HG03039 (cell line): ENCODE measurements at regions not wholly inside any gene's neighbourhood (a gene's known extent, or its start where the extent isn't known, plus 50 kb on each side); places are given as distances from the start of the nearest gene placed in this dataset.
"Not testable (repeated sequence)": the region's sequence is repeated elsewhere in the genome, so short reads cannot be mapped to it uniquely, and the experiment has no call there.

Experiments used
- ATAC-seq: cut with Tn5 transposase; IDR thresholded peaks from one replicate; pipeline ENCODE4 v1.9.1; 2021; ENCODE audit warnings: mild to moderate bottlenecking, moderate library complexity; ENCODE audit not compliant: unreplicated experiment

DNA sequence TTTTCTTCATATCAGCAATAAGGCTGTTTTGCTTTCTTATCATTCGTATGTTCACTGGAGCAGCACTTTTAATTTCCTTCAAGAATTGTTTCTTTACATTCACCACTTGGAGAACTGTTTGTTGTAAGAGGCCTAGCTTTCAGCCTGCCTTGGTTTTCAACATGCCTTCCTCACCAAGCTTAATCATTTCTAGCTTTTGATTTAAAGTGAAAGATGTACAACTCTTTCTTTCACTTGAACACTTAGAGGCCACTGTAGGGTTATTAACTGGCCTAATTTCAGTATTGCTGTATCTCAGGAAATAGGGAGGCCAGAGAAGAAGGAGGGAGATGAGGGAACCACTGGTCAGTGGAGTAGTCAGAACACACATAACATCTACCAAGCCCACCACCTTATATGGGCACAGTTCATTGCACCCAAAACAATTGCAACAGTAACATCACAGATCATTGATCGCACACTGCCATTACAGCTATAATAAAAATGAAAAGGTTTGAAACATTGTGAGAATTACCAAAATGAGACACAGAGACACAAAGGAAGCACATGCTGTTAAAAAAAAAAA lies 181.4 kb upstream of the TUBA3C start:
- peak; percentile 91 for ATAC-seq

DNA sequence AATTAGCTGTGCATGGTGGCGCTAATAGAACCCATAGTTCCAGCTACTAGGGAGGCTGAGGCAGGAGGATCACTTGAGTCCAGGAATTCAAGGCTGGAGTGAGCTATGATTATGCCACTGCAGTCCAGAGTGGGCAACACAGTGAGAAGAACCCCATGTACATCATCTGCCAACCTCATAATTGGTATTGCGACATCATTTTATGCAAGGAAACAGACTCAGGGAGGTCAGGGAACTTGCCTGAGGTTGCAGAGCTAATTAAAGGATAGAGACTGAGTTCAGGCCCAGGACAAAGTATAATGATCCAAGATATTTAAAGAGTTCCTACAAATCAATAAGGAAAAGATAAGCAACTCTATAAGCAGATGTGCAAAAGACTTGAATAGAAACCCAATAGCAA lies 178.1 kb upstream of the TUBA3C start:
- not testable (repeated sequence) for ATAC-seq

- no peak for ATAC-seq
Observed at GRCh38 chr13:19345916-19346422, 164.3 kb upstream of the TUBA3C start.

DNA sequence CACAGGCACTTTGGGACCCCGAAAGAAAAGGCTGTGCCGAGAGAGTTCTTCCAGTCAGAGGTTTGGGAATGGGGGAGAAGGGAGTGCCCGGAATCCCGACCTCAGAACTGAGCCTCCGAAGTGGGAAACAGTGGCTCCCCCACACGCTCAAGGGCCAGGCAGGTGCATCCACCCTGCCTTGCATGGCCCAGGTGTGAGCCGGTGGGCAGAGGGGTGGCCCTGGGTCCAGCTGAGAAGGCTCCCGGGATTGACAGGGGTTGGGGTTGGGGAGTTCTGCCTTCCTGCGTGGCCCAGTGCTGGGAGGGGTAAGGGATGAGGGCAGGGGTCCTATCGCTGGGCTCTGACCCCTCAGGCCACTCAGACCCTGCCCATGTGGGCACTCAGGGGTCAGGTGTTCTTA lies 163.5 kb upstream of the TUBA3C start:
- ATAC-seq, result peak; percentile 26

DNA sequence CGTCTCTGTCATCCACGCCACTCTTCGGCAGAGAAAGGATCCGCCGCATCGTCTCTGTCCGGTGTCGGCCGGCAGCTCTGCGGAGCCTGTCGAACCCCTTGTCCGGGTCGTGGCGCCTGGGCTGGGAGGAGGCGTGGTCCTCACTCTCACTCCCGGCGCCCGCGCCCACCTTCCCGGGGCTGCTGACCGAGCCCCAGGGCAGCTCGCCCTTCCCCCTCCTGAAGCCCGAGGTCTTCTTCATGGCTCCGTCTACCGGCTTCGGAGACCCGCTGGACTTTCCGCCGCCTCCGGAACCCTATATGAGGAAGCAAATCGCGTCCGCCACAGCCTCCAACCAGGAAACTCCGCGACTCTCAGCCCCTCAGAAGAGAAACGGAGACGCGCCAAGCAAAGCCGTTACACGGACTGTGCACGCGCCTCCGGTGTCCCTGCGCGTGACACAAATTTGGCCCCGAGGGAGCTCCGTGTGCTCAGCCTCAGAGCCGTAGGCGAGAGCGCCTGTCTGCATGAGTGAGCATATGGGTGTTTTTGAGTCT lies 163.0 kb upstream of the TUBA3C start:
- peak; percentile 81 for ATAC-seq

GRCh38 chr13:19332378-19332777 lies 150.8 kb upstream of the TUBA3C start:
- ATAC-seq, result no peak

DNA sequence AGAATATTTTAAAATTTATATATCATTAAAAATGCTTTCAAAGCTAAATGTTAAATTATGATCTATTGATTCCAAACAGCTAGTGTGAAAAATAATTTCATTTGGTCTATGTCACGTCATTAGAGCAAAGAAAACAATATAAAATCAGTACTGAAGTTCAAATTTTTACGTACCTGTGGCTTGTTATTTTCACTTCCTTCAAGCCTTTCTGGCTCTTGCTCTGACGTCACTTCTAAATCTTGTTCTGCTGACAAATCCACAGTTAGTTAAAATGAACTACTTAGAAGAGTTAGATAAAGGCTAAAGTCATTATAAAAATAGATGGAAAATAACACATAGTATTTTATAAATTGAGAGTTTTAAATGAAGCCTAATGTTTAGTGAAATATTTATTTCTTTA lies 147.7 kb upstream of the TUBA3C start:
- no peak for ATAC-seq

- ATAC-seq, result no peak
Observed at GRCh38 chr13:19324325-19324724, 142.7 kb upstream of the TUBA3C start.

DNA sequence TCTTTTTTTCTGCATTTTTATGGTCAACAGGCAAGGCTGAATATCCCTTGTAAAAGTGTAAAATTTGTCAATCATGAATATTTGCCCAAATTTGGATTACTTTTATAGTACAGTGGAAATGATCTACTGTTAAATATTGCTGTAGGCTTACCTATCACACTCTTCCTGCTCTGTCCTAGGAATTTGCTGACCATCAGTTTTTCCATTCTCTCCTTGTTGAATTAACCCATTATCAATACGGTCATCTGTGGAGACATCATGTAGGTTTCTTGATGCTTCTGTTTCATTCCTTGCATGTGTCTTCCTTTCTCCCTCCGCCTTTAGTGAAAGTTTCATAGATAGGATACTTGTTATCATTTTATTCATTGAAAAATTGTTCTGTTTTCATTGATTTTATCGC lies 139.6 kb upstream of the TUBA3C start:
- no peak for ATAC-seq

- no peak for ATAC-seq
Observed at GRCh38 chr13:19305434-19305833, 123.8 kb upstream of the TUBA3C start.

DNA sequence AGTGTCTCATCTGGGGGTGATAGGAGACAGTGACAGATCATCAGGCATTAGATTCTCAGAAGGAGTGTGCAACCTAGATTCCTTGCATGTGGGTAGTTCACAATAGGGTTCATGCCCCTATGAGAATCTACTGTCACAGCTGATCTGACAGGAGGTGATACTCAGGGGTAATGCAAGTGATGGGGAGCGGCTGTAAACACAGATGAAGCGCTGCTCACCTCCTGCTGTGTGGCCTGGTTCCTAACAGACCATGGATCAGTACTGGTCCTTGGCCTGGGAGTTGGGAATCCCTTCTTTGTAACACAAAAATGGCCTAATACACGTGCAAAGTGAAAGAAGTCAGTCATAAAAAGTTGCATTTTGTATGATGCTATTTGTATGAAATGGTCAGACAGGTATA lies 107.6 kb upstream of the TUBA3C start:
- ATAC-seq, result no peak

- ATAC-seq, result no peak
Observed at GRCh38 chr13:19283836-19284235, 102.2 kb upstream of the TUBA3C start.

DNA sequence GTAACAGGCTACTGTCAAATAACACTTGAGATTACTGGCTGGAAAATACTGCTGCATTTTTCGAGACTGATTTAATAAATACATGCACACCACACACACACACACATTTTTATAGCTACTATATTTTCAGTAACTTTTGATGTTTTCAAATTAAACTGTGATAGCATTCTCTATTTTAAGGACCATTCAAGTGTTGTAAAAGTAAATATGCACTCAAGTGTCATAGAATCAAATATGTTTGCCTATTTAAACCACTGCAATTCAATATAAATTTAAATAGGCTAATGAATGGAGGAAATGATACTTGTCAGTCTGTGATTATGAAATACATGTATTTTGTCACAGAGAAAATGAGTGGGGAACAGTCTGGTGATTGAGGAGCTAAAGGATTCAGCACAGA lies 86.7 kb upstream of the TUBA3C start:
- ATAC-seq, result no peak

- no peak for ATAC-seq
Observed at GRCh38 chr13:19267746-19268145, 86.1 kb upstream of the TUBA3C start.

GRCh38 chr13:19266979-19267378 lies 85.4 kb upstream of the TUBA3C start:
- no peak for ATAC-seq

DNA sequence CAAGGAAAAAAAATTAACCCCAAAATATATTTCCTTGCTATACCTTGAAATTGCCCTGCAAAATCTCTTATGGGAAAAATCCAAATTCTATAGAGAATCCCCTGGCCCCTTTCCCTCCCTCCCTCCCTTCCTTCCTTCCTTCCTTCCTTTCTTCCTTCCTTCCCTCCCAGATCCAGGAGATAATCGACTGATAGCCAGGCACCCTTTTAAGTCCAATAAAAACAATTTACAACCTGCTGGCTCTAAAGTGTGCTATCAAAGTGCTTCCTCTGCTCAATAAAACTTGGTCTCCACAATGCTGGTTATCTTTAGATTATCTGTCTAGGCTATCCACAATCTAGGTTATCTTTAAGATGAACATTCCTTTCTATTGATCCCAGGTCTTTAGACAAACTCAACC lies 83.1 kb upstream of the TUBA3C start:
- no peak for ATAC-seq

GRCh38 chr13:19252381-19252780 lies 70.8 kb upstream of the TUBA3C start:
- no peak for ATAC-seq

GRCh38 chr13:19239114-19239860 lies 57.7 kb upstream of the TUBA3C start:
- peak; percentile 67 for ATAC-seq
